Stimulated activated CD4-positive, alpha-beta T cell treated with anti-CD3 and anti-CD28 coated beads, Interleukin-12 subunit alpha, Interleukin-12 subunit beta, amount 100 ng/mL, for 24 hours (primary cell): ENCODE measurements at regions not wholly inside any gene's neighbourhood (a gene's known extent, or its start where the extent isn't known, plus 50 kb on each side); places are given as distances from the start of the nearest gene placed in this dataset.
"Not testable (repeated sequence)": the region's sequence is repeated elsewhere in the genome, so short reads cannot be mapped to it uniquely, and the experiment has no call there.

Experiments
- DNase-seq, 2 experiments: peaks; one replicate each; pipeline ENCODE4 v3.0.0-alpha.2; 2020; ENCODE audit warnings: low read depth in 2 of 2

DNA sequence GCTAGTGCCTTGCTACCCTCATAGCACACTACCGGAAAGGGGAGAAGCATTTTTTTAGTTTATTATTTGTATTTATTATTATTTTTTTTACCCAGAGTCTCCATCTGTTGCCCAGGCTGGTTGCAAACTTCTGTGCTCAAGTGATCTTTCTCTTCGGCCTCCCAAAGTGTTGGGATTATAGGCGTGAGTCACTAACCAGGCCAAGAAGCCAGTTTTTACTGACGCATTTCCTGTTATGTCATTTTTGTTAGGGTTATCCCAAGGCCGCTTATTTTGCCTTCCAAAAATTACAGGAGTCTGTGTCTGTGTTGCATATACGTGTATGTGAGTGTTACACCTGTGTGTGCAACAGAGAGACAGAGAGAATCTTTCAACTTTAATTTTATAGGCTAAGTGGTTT, 404.5 kb downstream of the GBA3 start:
- DNase-seq, result no peak

DNA sequence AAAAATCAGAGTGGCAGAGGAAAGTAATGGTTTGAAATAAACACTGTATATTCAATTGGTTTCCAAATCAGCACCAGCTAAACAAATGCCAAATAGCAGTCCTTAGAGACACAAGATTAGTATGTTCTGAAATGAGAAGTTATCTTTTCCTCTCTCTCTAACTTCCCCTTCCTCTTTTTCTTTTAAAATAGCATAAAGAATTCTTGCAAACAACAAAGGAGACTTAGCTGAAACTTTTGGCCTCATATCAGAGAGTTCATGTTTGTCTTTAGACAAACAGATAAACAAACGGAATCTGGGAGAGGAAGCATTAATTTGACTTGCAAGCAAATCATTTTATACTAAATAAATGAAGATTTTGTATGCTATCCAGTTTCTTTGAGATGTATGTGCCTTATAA, 399.0 kb downstream of the GBA3 start:
- no peak for DNase-seq

DNA sequence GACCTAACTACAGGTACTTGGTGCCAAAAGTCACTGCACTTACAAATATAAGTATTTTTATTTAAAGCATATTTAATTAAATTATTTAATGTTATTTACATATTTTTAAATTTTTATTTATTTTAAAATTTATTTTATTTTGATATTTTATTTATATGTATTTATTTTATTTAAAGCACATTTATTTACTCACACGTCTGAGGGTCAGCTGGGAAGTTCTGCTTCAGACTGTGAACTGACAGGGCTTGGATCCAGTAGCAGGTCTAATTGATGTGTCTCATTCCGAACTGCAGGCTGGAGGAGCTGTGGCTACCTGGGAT, 392.5 kb downstream of the GBA3 start:
- DNase-seq, result no peak

DNA sequence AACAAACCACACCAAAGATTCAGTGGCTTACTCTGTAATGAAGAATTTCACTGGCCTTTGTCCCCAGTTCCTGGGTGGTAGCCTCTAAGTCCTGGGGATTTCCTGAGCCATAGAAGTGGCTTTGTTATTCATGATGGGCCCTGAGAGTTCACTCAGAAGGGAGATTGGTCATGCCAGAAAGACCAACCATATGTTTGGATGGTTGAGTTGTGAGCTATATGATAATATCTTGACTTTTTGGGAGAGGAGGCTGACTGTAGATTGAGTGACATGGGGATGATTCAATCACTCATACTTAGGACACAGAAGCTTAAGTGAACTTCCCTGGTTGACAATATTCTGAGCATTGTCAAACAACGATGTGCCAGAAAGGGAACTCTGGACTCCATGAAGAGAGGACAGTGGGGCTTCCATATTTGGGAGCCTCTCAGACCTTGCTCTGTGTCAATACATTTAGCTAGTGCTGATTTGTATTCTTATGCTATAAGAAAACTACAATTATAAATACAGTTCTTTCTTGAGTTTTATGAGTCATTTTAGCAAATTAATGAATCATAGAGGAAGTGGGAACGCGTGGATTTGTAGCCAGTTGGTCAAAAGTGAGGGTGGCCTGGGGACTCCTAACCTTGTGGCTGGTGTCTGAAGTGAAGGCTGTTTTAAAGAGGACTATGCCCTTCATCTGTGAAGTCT, 392.0 kb downstream of the GBA3 start:
- no peak for DNase-seq

DNA sequence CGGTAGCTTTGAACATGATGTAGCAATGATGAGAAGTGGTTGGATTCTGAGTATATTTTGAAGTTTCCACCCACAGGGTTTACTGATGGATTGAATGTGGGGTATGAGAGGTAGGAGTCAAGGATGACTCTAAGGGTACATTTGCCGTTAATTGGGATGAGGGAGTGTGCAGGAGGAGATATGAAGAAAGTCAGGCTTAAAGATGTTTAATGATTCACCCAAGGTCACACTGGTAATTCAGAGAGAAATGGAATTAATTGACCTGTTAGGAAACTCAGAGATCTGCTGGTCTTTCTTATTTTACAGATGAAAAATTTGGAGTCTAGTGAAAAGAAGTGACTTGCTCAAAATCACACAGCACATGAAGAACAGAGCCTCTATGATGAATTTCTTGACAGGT, 390.7 kb downstream of the GBA3 start:
- no peak for DNase-seq

DNA sequence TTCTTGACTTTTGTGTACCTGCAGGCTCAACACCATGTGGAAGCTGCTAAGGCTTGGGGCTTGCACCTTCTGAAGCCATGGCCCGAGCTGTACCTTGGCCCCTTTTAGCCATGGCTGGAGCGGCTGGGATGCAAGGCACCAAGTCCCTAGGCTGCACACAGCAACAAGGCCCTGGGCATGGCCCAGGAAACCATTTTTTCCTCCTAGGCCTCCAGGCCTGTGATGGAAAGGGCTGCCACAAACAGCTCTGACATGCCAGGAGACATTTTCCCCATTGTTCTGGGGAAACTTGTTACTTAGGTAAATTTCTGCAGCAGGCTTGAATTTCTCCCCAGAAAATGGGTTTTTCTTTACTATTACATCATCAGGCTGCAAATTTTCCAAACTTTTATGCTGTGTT, 387.4 kb downstream of the GBA3 start:
- not testable (repeated sequence) for DNase-seq

DNA sequence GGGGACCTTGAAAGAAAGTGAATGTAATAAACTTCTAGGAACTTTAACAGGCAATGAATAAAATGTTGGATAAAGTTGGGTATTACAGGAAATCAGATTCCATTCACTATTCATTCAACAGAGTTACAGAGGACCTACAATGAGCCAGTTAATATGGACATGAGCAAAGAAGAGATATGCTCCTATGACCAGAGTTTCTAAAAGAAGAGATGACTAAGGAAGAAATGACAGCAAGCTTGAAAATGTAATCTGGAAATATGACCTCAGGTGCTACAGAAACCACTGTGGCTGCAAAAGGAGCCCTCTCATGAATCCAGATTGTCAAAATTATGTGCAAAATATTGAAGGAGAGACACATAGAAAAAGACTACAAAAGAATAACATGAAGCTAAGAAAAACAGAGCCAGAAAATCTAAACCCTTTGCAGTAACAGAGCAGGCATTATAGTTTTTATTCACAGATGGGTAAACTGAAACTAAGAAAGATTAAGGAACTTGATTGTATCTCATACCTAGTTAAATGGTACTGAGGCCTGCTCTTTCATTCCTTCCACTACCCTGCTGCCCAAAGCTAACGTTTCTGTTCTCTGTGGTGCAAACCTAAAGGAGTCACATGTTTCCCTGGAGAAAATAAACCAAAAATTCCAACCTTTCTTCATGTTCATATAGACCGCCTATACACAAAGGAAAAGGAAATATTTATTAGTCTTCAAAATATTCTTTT, 378.3 kb downstream of the GBA3 start:
- no peak for DNase-seq

DNA sequence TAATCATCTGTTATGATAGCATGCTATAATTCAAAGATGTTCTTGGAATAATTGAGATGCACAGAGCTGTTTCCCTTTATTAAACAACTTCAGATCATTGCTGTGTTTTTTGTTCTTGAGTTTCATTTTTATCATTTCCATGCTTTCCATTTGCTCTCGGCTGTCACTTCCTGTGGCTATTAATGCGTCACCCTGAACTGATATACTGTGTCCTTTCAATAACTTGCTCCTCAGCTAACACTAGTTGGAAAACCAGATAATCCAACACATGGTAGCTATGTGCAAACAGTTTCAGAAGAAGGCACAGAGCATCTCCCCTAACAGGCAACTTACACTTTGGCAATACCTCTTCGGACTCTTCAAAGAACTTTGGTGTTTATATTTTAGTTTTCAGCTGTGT, 376.0 kb downstream of the GBA3 start:
- DNase-seq, result no peak

DNA sequence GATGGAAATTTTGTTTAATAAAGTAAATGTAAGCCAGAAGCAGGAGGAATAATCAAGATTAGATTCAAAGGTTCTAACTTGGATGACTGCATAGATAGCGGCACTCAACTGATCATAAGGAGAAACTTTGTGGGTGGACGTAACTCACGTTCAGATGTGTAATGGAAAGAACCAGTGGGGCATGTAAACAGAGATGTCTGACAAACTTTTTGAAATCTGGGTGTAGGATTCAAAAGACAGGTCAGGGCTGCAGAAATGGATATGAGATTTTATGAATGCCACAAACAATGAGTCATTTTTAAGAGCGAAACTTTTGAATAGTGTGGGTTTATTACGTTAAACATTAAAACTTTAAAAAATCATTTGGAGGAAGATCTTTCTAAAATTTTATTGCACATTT, 375.6 kb downstream of the GBA3 start:
- no peak for DNase-seq

DNA sequence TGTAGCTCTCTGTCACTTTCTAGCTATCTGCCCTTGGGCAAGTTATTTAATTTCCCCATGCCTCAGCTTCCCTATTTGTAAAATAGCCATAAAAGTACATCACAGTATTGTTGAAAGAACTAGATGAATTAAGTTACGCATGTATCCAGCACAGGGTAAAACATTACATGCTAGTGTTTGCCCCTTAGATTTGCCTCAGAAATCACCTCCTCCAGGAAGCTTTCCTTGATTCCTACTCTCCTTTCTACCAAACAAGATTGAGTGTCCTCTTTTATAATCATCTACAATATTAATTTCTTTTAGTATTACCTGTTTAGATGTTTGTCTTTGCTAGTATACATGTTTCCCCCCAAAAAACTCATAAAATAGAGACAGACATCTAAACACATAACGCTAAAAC, 369.5 kb downstream of the GBA3 start:
- DNase-seq, result no peak

DNA sequence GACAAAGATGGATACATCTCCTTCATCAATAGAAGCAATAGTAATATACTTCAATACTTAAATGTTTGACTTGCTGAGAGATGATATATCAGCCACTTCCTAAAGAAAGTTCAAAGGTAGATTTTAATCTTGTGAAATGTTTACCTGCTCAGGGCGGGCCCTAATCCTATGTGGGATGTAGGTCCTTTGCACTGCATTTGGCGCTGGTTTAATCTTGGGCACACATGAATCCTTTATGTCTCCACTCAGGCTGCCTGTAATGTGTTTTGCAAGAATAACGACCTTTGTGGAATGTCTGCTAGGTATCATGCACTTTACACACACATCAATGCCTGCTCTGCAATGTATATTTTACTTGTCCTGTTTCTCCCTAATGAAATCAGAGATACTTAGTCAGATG, 368.7 kb downstream of the GBA3 start:
- DNase-seq, result no peak

DNA sequence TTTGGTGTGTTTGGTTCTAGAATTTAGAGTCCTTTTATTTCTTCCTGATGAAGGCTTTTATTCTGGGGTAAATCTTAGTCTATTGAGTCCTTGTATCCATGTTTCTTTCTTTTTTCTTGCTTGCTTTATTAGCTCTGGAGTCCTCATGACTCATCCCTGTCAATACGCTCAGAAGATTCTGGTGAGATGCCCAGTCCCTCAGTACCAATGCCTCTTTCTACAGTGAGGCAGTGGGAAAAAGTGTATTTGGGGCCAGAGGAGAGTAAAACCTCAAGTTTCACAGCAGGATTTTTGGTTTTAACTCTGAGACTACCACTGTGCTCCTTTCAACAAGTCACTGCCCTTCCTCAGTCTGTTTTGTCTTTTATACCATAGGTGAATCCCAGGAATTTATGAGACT, 368.0 kb downstream of the GBA3 start:
- DNase-seq, result no peak

DNA sequence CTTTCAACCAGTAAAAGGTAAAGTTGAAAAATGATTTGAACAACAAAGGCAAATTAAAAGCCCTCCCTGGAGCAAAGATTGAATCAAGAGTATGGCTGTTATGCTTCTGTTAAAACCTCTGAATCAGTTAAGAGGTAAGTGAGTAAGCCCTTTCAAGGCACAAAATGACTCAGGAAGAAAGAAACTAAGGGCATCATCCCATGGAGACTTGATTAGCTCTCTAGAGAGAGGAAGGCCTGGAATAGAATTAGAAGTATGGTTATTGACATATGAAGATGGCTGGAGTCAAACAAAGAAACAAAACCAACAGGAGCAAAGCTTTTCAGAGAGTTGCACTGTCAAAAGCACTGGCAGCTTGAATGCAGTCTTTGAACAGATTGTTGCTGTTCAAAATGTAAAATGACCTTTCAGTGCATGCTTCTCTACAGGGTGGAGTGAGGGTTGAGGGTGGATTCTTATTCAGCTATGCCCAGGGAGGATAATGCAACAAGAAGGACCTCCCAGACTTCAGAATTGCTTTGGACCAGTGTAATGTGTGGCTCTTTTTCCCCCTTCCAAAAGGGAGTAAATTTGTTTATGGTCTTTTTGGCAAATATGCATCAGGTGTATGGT, 365.5 kb downstream of the GBA3 start:
- no peak for DNase-seq

DNA sequence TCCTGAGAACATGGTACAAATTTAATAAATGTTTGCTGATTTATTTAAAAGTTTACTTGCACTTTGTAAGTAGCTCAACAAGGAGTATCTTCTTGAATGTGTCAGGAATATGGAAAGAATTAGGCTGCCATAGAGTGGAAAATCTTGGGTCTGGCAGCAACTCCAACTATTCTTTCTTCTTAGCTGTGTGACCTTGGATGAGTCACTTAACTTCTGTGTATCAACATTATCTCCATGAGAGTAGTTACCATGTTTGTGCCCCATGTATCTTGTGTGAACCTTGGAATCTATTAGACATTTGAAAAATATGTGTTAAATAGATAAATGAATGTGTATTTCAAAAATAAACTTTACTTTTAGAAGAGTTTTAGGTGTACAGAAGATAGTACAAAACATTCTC, 348.8 kb downstream of the GBA3 start:
- DNase-seq, result no peak

DNA sequence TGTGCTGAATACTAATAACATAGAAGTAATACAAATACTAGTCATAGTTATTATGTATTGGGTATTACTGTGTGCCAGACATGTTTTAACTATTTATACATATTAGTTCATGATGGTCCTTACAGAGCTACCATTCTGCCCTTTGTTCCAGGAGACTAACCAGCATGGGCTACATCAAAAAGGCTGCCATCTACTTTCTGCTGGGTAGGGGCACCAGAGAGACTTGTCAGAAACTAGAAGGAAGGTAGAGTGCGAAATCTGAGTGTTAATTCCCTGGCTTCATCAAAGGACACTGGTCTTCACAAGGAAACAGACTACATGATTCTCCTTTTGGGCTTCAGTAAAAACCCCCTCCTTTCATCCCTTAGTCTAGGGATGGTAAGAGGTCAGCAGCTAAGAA, 347.8 kb downstream of the GBA3 start:
- no peak for DNase-seq

DNA sequence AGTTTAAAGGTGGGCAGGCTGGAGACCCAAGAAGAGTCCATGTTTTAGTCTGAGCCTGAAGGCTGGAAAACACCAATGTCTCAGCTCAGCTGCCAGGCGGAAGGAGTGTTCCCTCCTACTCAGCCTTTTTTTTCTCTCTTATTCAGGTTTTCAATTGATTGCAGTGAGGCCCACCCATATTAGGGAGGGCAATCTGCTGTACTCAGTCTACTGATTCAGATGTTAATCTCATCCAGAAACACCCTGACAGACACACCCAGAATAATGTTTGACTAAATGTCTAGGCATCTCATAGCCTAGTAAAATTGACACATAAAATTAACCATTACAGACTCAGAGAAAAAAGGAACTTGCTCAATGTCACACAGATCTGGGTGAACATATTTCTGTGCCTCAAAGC, 347.1 kb downstream of the GBA3 start:
- DNase-seq, result no peak

DNA sequence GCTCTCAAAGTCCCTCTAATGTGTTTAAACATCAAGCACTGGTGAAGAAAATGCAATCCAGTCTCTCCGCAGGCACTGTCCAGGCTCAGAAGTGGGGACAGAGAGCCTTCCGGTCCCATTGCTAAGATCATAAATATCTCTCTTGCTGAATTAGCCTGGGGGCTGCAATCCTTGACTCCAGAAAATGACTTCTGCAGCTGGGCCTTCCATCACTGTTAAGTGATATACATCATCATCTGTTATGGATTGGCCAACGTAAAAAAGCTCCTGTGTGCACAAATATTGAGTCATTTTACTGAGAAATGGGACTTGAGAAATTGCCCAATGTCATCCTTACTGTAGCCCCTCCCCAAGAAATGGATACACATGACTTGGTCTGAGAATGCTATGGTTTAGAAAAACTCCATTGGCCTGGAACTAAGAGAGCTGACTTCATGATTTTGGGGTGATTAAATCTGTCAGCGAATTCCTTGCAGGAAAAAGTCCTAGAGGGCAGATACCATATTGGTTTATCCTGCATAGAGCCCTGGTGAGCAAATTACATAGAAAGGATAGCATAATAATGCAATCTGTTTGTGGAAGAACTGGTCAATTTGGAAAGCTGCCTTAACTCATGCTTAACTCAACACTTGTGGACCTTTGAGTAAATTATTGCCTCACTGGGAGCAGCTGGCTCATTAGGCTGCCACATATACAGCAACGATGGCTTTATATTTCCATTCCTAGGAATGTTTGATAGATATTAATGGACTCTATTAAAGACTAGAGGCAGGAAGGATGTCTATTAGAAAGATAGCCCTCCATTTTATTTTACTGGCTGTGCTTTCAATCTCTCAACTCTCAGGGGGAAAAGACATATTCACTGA, 346.1 kb downstream of the GBA3 start:
- no peak for DNase-seq

DNA sequence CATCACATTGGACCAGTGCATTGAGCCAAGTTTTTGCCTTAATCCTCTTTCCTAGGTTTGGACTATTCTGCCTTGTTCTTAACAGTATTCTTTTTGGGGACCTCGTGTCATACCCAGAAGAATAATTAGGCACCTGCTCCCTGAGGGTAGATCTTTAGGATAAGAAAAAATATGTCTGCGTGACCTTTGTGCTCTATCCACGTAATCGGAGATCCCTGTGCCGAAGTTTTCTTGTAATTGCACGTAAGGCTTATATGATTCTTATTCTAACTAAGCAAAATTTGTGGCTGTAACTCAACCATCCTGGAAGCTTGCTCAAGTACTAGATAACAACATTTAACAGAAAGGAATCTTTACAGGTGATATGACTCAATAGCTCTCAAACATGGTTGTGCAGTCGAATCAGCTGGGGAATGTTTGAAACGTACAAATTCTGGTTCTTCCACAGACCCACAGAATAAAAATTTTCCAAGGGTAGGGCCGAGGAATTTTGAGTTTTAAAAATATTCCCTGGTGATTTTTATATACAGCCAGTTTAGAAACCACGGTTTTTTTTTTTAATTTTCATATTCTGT, 344.3 kb downstream of the GBA3 start:
- no peak for DNase-seq

DNA sequence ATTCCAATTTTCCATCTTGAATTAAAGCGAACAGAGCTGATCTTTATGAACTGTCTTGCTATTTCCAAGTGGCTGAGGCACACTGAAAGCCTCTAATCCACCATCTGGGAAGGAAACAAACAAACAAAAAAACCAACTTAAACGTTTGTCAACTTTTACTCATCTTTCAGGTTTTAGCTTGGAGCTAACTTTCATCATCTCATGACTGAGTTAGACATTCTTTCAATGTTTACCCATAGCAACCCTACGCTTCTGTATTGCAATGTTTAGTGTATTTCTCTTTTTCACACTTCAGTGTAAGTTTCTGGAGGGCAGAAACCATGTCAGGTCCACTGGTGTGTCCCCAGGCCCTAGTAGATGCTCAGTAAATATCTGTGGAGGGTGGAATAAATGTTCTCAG, 343.8 kb downstream of the GBA3 start:
- no peak for DNase-seq

DNA sequence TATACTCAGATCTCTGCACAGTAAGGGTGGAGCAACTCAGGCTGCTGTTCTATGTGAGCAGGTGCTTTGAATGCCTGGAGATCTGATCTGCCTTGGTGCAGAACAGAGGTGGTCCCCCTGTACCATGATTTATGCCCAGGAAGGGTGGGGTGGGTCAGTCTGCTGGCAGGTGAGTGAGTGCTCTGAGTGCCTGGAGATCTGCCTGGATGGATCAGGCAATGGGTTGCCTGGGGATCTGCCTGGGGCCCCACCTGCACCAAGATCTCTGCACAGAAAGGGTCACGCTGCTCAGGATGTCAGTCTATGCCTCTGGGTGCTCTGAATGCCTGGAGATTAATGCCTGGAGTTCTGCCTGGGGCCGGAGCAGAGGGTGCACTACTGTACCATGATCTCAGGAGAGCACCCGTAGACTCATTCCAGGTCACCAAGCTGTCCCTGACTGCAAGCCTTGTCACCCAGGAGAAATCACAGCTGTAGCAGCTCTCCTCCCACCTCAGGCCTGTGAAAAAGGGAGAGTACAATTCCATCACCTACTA, 342.9 kb downstream of the GBA3 start:
- no peak for DNase-seq

DNA sequence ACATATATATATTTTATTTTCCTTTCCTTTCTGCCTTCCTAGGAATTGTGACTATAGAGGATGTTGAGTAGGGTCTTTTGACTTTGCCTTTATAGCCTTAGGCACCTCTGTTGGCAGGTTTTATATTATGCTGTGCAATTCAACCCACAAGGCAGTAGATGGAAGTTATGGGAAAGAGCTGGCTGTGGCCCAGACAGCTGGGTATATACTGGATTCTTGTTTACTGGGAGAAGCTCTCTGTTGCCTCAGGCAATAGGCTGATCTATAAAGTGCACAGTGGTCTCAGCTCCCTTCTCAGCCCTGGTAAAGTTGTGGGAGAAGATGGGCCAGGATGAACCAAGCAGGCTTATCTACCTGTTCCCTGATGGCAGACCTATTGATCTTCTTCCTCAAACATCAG, 342.0 kb downstream of the GBA3 start:
- DNase-seq, result no peak

DNA sequence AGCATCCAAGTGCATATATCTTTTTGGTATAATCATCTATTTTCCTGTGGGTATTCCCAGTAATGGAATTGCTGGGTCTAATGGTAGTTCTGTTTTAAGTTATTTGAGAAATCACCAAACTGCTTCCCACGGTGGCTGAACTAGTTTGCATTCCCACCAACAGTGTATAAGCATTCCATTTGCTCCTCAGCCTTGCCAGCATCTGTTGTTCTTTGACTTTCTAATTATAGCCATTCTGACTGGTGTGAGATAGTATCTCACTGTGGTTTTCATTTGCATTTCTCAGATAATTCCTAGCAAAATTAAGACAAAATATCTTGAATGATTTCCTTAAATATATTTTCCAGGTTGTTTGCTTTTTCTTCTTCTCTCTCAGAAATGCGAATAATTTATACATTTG, 341.1 kb downstream of the GBA3 start:
- no peak for DNase-seq
